ENCODE measurements at regions not wholly inside any gene's neighbourhood (a gene's known extent, or its start where the extent isn't known, plus 50 kb on each side); places are given as distances from the start of the nearest gene placed in this dataset.

- TF ChIP-seq CTCF (IDR thresholded peaks at IDR 0.05; ENCODE audit: control insufficient read depth, insufficient read depth, low read depth, low read length, missing control alignments): no peak
- no peak for DNase-seq (ENCODE audit: low read depth)
- H3K4me3 ChIP-seq (ENCODE audit: control insufficient read depth, low read depth, low read length): no peak overlapping the region
These were observed 400.8 kb upstream of the THBS1 start for GRCh38 chr15:39180030-39180429.

- no peak for TF ChIP-seq CTCF (IDR thresholded peaks at IDR 0.05; ENCODE audit: control insufficient read depth, insufficient read depth, low read depth, low read length, missing control alignments)
These were observed 400.4 kb upstream of the THBS1 start for GRCh38 chr15:39180483-39180933.

GRCh38 chr15:39181056-39181747 lies 399.7 kb upstream of the THBS1 start:
- no peak overlapping the region for H3K4me3 ChIP-seq (ENCODE audit: control insufficient read depth, low read depth, low read length)
- TF ChIP-seq CTCF (IDR thresholded peaks at IDR 0.05; ENCODE audit: control insufficient read depth, insufficient read depth, low read depth, low read length, missing control alignments): no peak
- DNase-seq (ENCODE audit: low read depth): peak; percentile 53

More at GRCh38 chr15:39180483-39180933, 400.4 kb upstream of the THBS1 start:
- peak; percentile 80 for DNase-seq (ENCODE audit: low read depth)
- no peak overlapping the region for H3K4me3 ChIP-seq (ENCODE audit: control insufficient read depth, low read depth, low read length)

- no peak for TF ChIP-seq CTCF (IDR thresholded peaks at IDR 0.05; ENCODE audit: control insufficient read depth, insufficient read depth, low read depth, low read length, missing control alignments)
These were observed 398.9 kb upstream of the THBS1 start for GRCh38 chr15:39181940-39182339.

DNA sequence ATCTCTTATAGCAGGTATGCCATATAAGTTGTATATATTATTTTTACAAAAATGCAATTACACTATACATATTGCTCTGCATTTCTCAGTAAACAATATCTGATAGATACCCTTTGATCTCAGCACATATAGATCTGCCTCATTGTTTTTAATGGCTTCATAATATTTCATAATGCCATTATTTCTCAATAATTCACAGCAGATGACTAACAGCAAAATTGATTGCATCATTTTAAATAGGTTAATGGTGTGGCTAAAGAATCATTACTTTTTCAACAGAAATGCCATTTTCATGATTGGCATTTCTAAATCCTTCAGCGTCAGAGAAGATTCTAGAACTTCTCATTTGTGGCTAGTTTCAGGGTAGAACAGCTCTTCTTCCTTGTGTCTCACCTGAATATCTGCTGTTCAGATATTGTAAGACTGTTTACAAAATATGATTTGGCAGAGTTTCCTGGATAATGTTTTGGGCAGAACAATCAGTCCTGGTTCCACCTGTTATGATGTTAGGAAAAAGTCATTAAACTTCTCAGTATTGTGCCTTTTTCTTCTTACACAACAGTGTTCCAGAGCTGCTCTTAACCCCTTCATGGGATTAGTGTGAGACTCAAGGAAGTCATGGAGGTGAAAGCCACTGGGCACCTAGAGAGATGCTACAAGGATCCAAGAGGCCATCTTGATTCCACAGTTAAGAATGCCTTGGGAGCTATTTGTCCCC lies 397.6 kb upstream of the THBS1 start:
- TF ChIP-seq CTCF (IDR thresholded peaks at IDR 0.05; ENCODE audit: control insufficient read depth, insufficient read depth, low read depth, low read length, missing control alignments): no peak
- DNase-seq (ENCODE audit: low read depth): no peak
- no peak overlapping the region for H3K4me3 ChIP-seq (ENCODE audit: control insufficient read depth, low read depth, low read length)

More at GRCh38 chr15:39181940-39182339, 398.9 kb upstream of the THBS1 start:
- H3K4me3 ChIP-seq (ENCODE audit: control insufficient read depth, low read depth, low read length): no peak overlapping the region
- DNase-seq (ENCODE audit: low read depth): peak; percentile 89

- DNase-seq (ENCODE audit: low read depth): no peak
- TF ChIP-seq CTCF (IDR thresholded peaks at IDR 0.05; ENCODE audit: control insufficient read depth, insufficient read depth, low read depth, low read length, missing control alignments): no peak
- H3K4me3 ChIP-seq (ENCODE audit: control insufficient read depth, low read depth, low read length): no peak overlapping the region
These were observed 396.0 kb upstream of the THBS1 start for GRCh38 chr15:39184701-39185390.

Data from AG09309 (cell line).